HG02970 (cell line): ENCODE measurements at regions not wholly inside any gene's neighbourhood (a gene's known extent, or its start where the extent isn't known, plus 50 kb on each side); places are given as distances from the start of the nearest gene placed in this dataset.
"Not testable (repeated sequence)": the region's sequence is repeated elsewhere in the genome, so short reads cannot be mapped to it uniquely, and the experiment has no call there.

Experiments used
- ATAC-seq: cut with Tn5 transposase; IDR thresholded peaks from one replicate; pipeline ENCODE4 v1.9.1; 2021; ENCODE audit warnings: mild to moderate bottlenecking, moderate library complexity, moderate number of reproducible peaks; ENCODE audit not compliant: unreplicated experiment, low FRiP score

DNA sequence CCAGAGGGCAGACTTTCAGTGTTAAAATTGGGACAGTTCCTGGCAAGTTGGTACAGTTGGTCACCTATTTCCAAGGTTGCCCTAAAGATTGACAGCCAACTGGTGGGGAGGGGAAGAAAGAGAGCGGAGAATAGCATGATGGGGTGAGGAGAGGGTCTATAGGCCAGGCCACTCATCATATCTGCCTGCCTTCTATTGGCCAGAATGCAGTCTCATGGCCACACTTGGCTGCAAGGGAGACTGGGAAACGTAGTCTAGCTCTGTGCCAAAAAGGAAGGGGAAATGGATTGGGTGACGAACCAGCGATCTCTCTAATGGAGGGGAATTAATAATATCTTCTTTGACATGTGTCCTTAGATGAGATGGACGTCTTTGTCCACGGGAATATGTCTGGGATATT lies 197.4 kb upstream of the ATP6AP2 start:
- ATAC-seq, result no peak

DNA sequence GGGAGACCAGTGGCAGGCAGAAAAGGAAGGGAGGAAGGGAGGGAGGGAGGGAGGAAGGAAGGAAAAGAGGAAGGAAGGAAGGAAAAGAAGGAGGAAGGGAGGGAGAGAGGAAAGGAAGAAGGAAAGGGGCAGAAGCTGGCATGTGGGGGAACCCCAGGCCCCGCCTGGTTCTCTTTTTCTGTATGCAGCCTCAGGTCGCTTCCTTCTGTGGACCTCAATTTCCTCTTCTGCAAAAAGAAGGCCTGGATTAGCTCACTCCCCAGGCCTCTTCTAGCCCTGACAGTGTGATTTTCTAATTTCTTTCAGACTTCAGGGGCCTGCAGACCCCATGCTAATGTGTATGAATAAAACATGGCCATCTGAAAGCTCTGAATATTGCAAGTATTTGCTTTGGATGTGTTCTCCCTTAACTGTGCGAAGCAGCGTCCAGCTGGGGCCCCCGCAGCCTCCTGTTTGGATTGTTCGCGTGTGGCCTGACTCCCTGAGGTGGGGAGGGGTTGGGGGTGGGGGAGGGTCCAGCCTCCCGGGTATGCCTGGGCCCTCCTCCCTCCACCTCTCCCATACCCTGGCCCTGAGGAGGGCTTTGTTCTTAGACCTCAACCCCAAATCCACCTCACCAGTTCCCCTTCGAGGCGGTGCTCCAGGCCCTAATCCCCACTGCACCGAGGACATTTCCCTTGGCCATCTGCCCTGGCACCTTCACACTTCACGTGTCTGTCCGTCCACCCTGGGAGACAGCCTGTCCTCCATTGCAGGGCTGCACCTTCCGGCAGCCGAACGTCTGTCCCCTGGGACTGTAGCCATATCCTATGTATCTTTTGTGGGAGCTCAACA lies 199.9 kb upstream of the ATP6AP2 start:
- ATAC-seq, result no peak

DNA sequence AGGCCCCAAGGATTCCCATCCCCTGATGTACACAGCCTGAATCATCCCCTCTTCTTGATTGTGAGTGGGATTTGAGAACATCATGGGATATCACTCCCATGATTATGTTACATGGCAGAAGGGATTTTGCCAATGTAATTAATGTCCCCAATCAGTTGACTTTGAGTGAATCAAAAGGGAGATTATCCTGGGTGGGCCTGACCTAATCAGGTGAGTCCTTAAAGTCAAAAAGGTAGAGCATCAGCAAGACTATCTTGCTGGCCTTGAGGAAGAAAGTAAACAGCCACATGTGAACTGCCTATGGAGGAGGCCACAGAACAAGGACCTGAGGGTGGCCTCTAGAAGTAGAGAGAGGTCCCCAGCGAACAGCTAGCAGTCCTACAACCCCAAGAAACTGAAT lies 203.1 kb upstream of the ATP6AP2 start:
- ATAC-seq, result no peak

DNA sequence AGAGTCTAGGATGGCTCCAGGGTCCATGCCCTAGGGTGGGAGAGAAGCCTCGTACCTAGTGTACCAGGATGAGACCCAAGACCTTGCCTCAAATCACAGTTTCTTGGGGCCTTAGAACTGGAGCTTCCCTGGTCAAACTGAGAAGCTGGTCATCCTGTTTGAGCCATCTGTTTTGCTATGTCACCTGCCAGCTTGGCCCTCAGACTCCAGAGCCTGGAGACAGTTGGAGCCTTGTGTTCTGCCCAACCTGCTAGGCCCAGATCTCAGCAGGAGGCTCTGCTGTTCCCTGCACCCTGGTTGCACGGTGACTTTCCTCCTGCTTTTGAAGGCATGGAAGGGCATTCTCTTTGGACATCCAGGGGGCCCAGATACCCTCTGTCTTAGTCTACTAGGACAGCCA lies 206.3 kb upstream of the ATP6AP2 start:
- no peak for ATAC-seq

DNA sequence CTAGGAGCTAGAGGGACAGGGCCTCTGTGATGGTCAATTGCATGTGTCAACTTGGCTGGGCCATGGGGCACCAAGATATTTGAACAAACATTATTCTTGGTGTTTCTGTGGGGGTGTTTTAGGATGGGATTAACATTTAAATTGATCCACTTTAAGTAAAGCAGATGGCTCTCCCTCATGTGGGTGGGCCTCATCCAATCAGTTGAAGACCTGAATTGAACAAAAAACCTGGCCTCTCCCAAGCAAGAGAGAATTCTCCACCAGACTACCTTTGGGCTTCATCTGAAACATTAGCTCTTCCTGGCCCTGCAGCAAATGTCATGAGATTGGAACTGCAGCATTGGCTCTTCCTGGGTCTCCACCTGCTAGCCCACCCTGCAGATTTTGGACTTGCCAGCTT lies 207.1 kb upstream of the ATP6AP2 start:
- no peak for ATAC-seq

DNA sequence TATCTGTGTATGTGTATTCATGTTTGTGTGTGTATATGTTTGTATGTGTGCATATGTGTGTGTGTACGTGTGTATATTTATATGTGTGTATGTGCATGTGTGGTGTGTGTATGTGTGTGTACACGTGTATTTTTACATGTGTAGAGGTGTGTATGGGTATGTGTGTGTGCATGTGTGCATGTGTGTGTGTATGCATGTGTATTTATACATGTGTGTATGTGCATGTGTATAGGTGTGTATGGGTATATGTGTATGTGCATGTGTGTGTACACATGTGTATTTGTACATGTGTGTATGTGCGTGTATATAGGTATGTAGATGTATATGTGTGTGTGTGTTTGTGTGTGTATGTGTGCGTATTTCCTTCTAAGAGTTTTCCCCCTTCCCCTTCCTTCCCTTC lies 207.7 kb upstream of the ATP6AP2 start:
- ATAC-seq, result no peak

DNA sequence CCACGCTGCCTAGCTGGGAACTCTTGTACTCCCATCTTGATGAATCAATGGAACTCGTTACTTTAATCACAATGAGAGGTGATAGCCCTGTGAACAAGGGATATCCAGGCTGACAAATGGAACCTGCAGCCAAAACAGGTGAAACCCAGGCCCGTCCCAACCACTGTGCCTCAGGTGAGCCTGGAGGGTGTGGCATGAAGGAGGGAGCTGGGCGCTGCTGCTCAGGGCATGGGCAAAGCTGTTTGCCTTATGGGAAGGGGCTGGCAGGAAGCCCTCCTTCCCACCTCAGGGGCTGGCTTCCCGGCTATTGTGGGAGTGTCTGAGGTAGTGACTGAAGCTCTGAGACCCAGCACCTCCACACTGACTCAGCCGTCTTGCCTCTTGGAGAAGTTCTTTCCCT lies 209.4 kb upstream of the ATP6AP2 start:
- no peak for ATAC-seq

DNA sequence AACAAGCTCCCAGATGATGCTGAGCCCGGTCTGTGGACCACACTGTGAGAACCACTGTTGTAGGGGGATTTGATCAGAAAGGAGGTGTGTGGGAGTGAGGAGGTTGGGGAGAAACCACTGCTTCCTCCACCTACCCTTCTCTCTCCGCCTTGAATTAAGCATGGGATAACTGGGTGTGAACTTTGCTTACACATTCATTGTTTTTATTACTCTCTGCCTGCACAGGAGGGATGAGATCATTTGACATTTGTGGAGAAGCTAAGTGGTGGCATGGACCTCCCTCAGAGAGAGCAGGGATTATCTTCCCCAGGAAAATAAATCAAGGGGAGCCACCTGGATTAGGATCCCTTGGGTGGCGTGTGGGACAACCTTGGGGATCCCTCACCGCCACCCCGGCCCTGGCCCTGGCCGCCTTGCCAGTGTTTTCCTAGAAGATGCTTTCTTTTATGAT lies 212.1 kb upstream of the ATP6AP2 start:
- ATAC-seq, result no peak

DNA sequence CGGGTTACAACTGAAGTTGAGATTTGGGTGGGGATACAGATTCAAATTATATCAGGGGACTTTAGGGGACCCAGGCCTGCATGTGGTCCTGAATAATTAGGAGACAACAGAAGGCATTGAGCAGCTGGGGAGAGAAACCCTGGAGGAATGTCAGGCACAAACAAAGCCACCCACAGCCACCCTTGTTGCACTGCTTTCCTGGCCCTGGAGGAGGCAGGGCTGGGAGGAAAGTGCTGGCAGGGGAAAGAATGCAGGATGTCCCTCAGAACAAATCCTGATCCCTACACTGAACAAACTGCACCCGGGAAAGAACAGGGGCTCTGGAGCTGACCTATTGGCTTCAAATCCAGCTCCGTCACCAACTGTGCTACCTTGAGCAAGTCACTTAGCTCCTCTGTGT lies 214.1 kb upstream of the ATP6AP2 start:
- ATAC-seq, result no peak

DNA sequence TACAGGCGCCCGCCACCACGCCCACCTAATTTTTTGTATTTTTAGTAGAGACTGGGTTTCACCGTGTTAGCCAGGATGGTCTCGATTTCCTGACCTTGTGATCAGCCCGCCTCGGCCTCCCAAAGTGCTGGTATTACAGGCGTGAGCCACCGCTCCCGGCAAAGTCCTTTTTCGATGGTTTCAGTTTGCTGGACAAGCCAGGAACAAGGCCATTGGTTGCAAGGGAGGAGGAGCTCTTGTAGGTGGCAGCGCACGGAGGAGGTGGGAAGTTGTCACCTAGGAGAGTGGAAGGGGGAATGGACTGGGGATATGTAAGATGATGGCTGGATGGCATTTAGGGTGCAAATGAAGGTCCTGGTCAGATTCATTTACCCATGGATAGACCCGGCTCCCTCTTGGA lies 218.5 kb upstream of the ATP6AP2 start:
- ATAC-seq, result not testable (repeated sequence)

DNA sequence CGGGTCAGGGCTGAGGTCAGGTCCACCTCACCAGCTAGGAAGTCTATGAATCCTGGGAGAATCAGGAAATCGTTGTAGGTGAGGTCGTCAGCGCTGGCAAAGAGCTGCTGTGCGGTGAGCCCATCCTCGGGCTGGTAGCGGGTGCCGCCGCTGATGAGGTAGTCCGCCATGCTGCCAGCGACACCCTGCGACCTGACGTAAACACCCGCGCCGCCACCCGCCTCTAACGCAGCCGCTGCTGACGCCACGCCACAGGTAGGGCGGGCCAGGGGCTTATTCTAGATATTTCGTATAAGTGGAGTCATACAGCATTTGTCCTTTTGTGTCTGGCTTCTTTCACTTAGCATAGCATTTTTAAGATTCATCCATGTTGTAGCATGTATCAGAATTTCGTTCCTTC lies 220.2 kb upstream of the ATP6AP2 start:
- no peak for ATAC-seq

DNA sequence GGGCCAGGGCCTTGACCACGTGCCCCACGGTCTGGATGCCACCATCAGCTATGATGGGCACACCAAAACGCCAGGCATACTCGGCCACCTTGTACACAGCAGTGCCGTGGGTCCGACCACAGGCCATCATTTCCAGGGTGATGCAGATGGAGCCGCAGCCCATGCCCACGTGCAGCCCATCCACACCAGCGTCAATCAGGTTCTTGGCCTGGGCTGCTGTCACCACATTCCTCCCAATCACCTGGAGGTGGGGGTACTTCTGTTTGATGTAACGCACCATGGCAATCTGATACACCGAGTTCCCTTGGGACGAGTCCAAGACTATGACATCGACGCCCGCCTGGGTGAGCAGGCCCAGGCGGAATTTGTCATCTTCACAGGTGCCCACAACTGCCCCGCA lies 221.2 kb upstream of the ATP6AP2 start:
- no peak for ATAC-seq

DNA sequence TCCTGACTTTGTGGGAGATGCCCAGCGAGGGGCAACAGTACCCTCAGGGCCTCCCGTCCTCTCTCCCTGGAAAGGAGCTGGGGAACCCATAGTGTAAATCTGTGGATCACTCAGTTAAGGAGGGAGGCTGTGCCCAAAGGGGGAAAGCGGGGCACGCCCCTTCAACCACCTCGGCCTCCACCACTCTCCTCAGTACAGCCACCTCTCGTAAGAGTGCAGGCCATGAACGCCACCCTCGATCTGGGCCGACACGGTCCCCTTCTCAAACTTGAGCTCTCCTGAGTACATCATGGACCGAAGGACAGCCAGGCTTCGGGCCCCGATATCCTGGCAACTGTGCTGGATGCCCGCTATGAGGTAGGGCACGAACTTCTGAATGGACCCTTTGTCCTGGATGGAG lies 221.8 kb upstream of the ATP6AP2 start:
- no peak for ATAC-seq

DNA sequence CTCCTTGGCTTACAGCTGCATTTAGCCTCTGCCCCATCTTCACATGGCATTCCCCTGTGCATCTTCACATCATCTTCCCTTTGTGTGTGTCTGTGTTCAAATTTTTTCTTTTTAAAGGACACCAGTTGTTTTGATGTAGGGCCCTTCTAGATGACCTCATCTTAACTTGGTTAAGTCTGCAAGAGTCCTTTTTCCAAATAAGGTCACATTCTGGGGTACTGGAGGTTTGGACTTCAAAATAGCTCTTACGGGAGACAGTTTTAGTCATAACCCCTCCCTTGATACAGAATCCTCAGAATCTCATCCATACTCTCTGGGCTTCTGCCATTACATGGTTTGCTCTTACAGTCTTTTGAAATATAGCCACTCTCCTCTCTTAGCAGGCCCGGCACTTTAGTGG lies 231.5 kb upstream of the ATP6AP2 start:
- ATAC-seq, result no peak

DNA sequence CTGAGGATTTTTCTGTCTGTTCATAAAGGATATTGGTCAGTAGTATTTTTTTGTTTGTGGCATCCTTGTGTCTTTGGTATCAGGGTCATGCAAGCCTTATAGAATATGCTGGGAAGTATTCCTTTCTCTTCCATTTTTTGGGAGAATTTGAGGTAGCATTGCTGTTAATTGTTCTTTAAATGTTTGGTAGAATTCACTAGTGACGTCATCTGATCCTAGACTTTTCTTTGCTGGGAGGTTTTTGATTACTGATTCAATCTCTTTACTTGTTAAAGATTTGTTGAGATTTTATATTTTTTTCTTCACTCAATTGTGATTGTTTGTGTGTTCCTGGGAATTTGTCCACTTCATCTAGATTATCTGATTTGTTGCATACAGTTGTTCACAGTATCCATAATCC lies 234.4 kb upstream of the ATP6AP2 start:
- no peak for ATAC-seq

DNA sequence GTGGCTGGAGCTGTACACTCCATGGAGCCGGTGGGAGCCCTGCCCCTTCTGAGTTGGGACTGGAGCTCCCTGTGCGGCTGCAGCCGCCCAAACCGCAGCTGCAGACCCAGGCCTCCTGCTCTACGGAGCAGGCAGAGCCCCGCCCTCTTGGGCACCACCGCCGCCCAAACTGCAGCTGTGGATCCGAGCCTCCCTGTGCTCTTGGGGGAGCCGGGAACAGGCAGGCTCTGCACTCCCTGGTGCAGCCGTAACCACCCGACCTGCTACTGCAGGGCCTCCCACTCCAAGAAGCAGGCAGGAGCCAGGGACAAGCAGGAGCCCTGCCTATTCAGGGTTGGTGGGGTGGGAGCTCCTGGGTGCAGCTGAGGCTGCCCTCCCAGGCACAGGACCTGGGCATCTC lies 237.5 kb upstream of the ATP6AP2 start:
- no peak for ATAC-seq

DNA sequence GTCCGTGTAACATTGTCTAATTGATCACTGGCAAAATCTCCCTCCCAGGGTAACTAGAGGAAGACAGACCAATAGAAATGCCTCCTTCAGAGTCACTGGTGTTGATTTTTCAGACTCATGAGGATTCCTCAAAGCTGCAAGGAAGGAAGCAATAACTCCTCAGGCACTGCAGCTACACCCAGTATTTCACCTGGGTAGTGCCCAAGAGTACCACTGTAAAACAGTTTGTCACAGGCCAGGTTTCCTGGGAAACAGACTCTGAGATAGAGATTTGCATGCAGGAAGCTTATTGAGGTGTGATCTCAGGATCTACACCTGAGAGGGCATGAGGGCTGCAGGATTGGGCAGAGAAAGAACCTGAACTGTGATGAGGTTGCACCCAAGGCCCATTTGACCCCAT lies 240.7 kb upstream of the ATP6AP2 start:
- no peak for ATAC-seq

DNA sequence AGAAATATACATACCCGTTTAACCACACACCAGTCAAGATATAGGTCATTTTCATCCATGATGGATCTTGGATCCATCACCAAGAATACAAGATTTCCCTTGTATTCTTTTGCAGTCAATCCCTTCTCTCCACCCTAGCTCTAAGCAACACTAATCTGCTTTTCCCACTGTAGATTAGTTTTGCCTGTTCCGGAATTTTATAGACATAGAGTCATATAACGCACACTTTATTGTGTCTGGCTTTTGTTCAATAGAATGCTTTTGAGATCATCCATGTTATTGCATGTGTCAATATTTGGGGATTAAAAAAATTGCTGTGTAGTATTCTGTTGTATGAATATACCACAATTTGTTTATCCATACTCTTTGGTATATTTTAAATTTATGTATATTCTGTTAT lies 235.6 kb upstream of the BCOR start:
- no peak for ATAC-seq

DNA sequence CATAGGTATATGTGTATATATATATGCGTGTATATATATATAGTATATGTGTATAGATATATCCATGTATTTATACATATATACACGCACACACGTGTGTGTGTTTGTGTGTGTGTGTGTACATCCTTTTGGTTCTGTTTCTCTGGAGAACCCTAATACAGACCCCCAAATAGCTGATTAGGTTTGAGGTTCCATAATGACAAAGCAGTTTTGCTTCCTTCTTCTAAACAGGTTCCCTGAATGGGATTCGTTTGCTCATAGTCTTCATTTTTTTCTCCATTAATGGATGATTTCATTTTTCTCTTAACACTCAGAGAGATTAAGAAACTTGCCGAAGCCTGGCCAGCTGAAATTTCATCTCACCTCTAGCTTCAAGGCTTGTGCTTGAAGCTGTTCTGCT lies 234.0 kb upstream of the BCOR start:
- no peak for ATAC-seq

DNA sequence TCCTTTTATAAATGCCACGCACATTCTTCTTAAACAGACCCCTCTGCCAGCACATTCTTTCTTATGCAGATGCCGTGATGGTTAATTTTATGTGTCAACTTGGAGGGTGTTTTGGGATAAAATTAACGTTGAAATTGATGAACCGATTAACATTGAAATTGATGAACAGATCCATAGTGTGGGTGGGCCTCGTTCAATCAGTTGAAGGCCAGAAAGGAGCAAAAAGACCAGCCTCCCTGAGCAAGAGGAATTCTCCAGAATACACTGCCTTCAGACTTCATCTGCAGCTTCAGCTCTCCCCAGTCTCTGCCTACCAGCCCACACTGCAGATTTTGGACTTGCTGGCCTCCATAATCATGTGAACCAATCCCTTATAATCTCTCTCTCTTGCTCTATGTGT lies 233.6 kb upstream of the BCOR start:
- no peak for ATAC-seq

DNA sequence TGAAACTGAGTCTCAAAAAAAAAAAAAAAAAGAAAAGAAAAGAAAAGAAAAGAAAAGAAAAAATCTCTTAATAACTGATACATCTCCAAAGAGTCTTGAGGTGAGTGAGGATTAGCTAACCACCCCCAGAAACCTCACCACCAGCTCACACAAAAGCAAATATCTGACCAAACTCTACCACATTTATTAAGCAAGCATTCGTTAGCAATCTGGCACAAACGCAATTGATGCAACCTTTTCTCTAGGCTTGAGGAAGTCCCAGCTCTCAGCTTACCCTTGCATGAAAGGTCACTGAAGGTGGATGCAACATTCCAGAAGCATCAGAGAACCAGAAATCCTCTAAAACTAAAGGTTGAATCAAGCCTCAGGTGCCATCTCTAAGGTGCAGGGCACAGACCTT lies 231.9 kb upstream of the BCOR start:
- ATAC-seq, result no peak

DNA sequence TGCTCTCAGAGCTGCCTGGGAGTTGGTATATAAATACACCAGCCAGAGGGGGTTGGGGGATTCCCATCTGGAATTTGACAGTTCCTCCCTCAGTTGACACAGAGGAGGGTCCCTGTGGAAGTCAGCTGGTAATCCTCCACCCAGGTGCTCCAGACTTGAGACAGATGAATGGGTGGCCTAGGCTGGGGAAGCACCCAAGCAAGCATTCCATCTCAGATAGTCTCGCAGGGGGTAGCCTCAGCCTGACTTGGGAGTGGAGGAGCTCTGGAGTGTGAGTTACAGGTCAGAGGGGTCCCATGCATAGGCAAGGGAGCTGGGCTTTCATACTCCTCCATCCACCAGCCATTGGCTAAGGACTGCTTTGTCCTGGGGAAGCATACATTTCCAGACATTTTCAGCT lies 229.3 kb upstream of the BCOR start:
- ATAC-seq, result no peak
